DND-41 (cell line): ENCODE measurements at regions not wholly inside any gene's neighbourhood (a gene's known extent, or its start where the extent isn't known, plus 50 kb on each side); places are given as distances from the start of the nearest gene placed in this dataset.

ENCODE experiments used
- ATAC-seq: fragments of 200-7000 bp; cut with Tn5 transposase; 3 replicates; pipeline ENCODE4 v1.9.1; 2021; ENCODE audit warnings: low read depth; ENCODE audit not compliant: insufficient read depth
- DNase-seq: peaks from one replicate; pipeline ENCODE4 v3.0.0-alpha.2; 2020
- H2AFZ ChIP-seq: 2 replicates; pipeline ENCODE4 v1.6.0; 2012; ENCODE audit warnings: low read depth, low read length
- H3K27ac ChIP-seq: 2 replicates; pipeline ENCODE4 v1.5.1; 2012; ENCODE audit warnings: low read length, inconsistent platforms
- H3K27me3 ChIP-seq: fragments of 200-600 bp; sonication (generic); 2 replicates; pipeline ENCODE4 v1.6.0; 2012; ENCODE audit warnings: low read length, mild to moderate bottlenecking, inconsistent platforms; ENCODE audit not compliant: insufficient read depth, poor library complexity
- H3K36me3 ChIP-seq: 2 replicates; pipeline ENCODE4 v1.5.1; 2012; ENCODE audit warnings: low read length, inconsistent platforms; ENCODE audit not compliant: insufficient read depth
- H3K4me1 ChIP-seq: 2 replicates; pipeline ENCODE4 v1.5.1; 2012; ENCODE audit warnings: mild to moderate bottlenecking, low read length; ENCODE audit not compliant: insufficient read depth
- H3K4me2 ChIP-seq: 2 replicates; pipeline ENCODE4 v1.6.0; 2012; ENCODE audit warnings: mild to moderate bottlenecking, moderate library complexity, low read length, inconsistent platforms; ENCODE audit not compliant: insufficient read depth
- H3K4me3 ChIP-seq, 2 experiments: fragments of 200-600 bp in 1 of 2; shearing (Covaris generic) in 1 of 2; 2 replicates each; pipeline ENCODE4 v1.5.1; 2012 to 2016; ENCODE audit warnings: inconsistent platforms in 2 of 2, low read length in 2 of 2, mild to moderate bottlenecking in 2 of 2, low read depth in 1 of 2, moderate library complexity in 1 of 2
- H3K79me2 ChIP-seq: 2 replicates; pipeline ENCODE4 v1.6.0; 2012; ENCODE audit warnings: low read length, inconsistent platforms; ENCODE audit not compliant: insufficient read depth
- H3K9ac ChIP-seq: 2 replicates; pipeline ENCODE4 v1.6.0; 2012; ENCODE audit warnings: low read depth, mild to moderate bottlenecking, inconsistent platforms, low read length, moderate library complexity
- H3K9me3 ChIP-seq: 2 replicates; pipeline ENCODE4 v1.5.1; 2012; ENCODE audit warnings: low read length, moderate library complexity, mild to moderate bottlenecking, inconsistent platforms; ENCODE audit not compliant: insufficient read depth, severe bottlenecking
- H4K20me1 ChIP-seq: 2 replicates; pipeline ENCODE4 v1.6.0; 2012; ENCODE audit warnings: low read length; ENCODE audit not compliant: insufficient read depth
- CTCF ChIP-seq: IDR thresholded peaks from 2 replicates; pipeline ENCODE4 v1.5.1; 2012; ENCODE audit warnings: borderline replicate concordance, low read length, moderate library complexity, mild to moderate bottlenecking; ENCODE audit not compliant: poor library complexity, severe bottlenecking; ENCODE audit errors: extremely low read depth
- EZH2 ChIP-seq: IDR thresholded peaks from 3 replicates; pipeline ENCODE4 v1.6.1; 2012; ENCODE audit warnings: borderline replicate concordance, low read depth, mild to moderate bottlenecking, moderate library complexity, low read length, inconsistent platforms; ENCODE audit not compliant: severe bottlenecking

- Histone ChIP-seq H3K9me3 (no peaks in the 10 kb centered on the region), H3K4me1 (peaks cover 19% of the 10 kb centered on the region), H3K9ac (no peak overlapping the region), H3K27ac (no peak overlapping the region), H3K4me2 (no peak overlapping the region), H3K27me3 (no peaks in the 10 kb centered on the region), H3K79me2 (no peaks in the 10 kb centered on the region), H3K36me3 (no peaks in the 10 kb centered on the region), H4K20me1 (no peaks in the 10 kb centered on the region), H2AFZ (no peak overlapping the region), H3K4me3 (no peak overlapping the region)
- ATAC-seq, result no peak
- TF ChIP-seq CTCF (no peak), EZH2 (no peak)
- no peak for DNase-seq
Measured at GRCh38 chr15:70264014-70264582, 166.4 kb upstream of the TLE3 start.

GRCh38 chr15:70262591-70263274 is 165.0 kb upstream of the TLE3 start:
- Histone ChIP-seq H3K4me3 (no peak overlapping the region), H3K27me3 (no peaks in the 10 kb centered on the region), H4K20me1 (no peaks in the 10 kb centered on the region), H2AFZ (no peak overlapping the region), H3K4me1 (peaks cover 33% of the 10 kb centered on the region), H3K9me3 (no peaks in the 10 kb centered on the region), H3K9ac (no peak overlapping the region), H3K4me2 (no peak overlapping the region), H3K36me3 (no peaks in the 10 kb centered on the region), H3K79me2 (no peaks in the 10 kb centered on the region), H3K27ac (no peak overlapping the region)
- no peak for TF ChIP-seq EZH2
- no peak for TF ChIP-seq CTCF
- no peak for ATAC-seq
- no peak for DNase-seq

- no peaks in the 10 kb centered on the region for H3K79me2 ChIP-seq
- H3K27me3 ChIP-seq, result no peaks in the 10 kb centered on the region
- no peak overlapping the region for H3K4me3 ChIP-seq
- no peak overlapping the region for H3K4me2 ChIP-seq
- ATAC-seq, result no peak
- H4K20me1 ChIP-seq, result no peaks in the 10 kb centered on the region
- no peak overlapping the region for H3K9ac ChIP-seq
- H3K36me3 ChIP-seq, result no peaks in the 10 kb centered on the region
- peaks cover 35% of the 10 kb centered on the region for H3K4me1 ChIP-seq
- DNase-seq, result no peak
- no peak for TF ChIP-seq CTCF
- no peak for TF ChIP-seq EZH2
- H3K9me3 ChIP-seq, result no peaks in the 10 kb centered on the region
- H3K27ac ChIP-seq, result no peak overlapping the region
- no peak overlapping the region for H2AFZ ChIP-seq
Measured at GRCh38 chr15:70262171-70262570, 164.5 kb upstream of the TLE3 start.

GRCh38 chr15:70261083-70261482 is 163.4 kb upstream of the TLE3 start:
- H2AFZ ChIP-seq, result no peak overlapping the region
- H3K36me3 ChIP-seq, result no peaks in the 10 kb centered on the region
- no peaks in the 10 kb centered on the region for H3K79me2 ChIP-seq
- no peaks in the 10 kb centered on the region for H3K9me3 ChIP-seq
- no peaks in the 10 kb centered on the region for H4K20me1 ChIP-seq
- H3K4me1 ChIP-seq, result peaks cover 35% of the 10 kb centered on the region
- no peaks in the 10 kb centered on the region for H3K27me3 ChIP-seq
- no peak overlapping the region for H3K9ac ChIP-seq
- no peak overlapping the region for H3K4me2 ChIP-seq
- H3K27ac ChIP-seq, result no peak overlapping the region
- DNase-seq (no peak), ATAC-seq (no peak)
- H3K4me3 ChIP-seq, result no peak overlapping the region
- TF ChIP-seq EZH2, result no peak
- no peak for TF ChIP-seq CTCF
